RCC 7860 (cell line): ENCODE measurements at regions not wholly inside any gene's neighbourhood (a gene's known extent, or its start where the extent isn't known, plus 50 kb on each side); places are given as distances from the start of the nearest gene placed in this dataset.

Experiments
- DNase-seq: peaks from one replicate; pipeline ENCODE4 v3.0.0-alpha.2; 2015; ENCODE audit warnings: low spot score
- FAIRE-seq: peaks from 2 replicates; lab custom pipeline; 2012; peaks lifted over from hg19 to GRCh38; lab: Jason Lieb, UNC

GRCh38 chrX:137401092-137401491 lies 164.8 kb upstream of the ZIC3 start:
- DNase-seq: no peak

GRCh38 chrX:137387646-137388045 lies 178.3 kb upstream of the ZIC3 start:
- no peak for DNase-seq
- FAIRE-seq: no peak

More at GRCh38 chrX:137401092-137401491, 164.8 kb upstream of the ZIC3 start:
- FAIRE-seq: no peak

GRCh38 chrX:137366018-137366633 lies 199.8 kb upstream of the ZIC3 start:
- DNase-seq (no peak), FAIRE-seq (no peak)

- no peak for DNase-seq
- no peak for FAIRE-seq
Observed at GRCh38 chrX:137363559-137363958, 202.4 kb upstream of the ZIC3 start.

DNA sequence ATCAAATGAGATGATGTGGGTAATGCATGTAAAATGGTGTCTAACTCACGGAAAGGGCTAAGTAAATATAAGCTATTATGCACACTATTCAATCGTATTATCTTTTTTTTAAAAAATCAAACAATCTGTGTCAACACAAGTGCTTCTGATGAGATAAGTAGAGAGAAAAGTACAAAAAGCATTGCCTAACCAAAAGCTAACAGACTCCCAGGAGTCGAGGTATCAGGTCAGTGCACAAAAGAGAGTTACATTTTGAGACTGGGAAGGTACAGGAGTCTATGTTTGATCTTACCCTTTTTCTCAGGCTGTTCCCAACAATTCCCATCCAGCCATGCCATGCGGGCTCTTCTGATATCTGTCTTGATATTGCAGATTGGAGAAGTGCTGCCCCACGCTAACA lies 203.3 kb upstream of the ZIC3 start:
- FAIRE-seq: no peak
- DNase-seq: no peak

- DNase-seq: no peak
- FAIRE-seq: no peak
Observed at GRCh38 chrX:137354851-137355250, 211.1 kb upstream of the ZIC3 start.

DNA sequence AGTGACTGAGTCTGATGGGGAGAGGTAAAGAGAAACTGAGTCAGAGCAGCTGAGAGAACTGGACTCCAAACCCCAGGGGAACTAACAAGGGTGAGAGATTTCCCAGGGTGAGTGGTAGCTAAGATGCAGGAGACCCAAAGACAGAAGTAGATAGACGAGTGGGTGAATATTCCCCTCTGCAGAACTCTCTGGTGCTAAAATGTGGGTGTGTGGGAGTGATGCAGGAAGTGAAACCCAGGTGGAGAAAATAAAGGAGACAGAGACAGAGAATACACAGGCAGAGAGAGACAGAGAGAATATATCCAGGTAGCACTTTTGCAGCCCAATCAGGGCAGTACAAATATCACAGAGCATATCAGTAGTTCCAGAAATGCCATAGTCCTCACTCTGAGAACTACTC lies 212.5 kb upstream of the ZIC3 start:
- no peak for FAIRE-seq
- DNase-seq: no peak

DNA sequence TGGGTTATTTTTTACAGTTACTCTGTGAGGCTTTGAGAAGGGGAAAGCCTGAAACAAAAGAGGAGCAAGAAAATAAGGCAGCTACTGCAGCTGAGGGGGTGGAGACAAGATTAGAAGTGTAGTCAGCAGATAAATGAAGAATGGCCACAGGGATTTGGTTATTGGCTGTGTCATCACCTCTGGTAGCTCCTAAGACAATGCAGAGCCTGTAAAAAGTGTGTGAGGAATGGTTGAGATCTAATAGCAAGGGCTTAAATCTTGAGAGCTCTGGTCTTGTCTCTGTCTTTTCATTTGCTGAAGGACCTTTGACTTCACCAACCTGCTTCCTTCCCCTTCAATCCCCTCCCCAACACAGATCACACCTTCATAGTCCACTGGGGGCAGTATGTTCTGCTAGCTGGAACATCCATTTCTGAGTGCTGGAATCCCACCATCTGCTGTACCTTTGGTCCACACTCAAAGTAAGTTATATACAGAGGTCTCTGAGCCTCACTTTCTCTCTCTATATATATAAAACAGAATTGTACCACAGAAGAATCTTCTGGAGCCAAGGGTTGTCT lies 213.7 kb upstream of the ZIC3 start:
- FAIRE-seq (no peak), DNase-seq (no peak)

GRCh38 chrX:137342969-137343368 lies 223.0 kb upstream of the ZIC3 start:
- no peak for FAIRE-seq
- no peak for DNase-seq

- DNase-seq (no peak), FAIRE-seq (no peak)
Observed at GRCh38 chrX:137313627-137314026, 252.3 kb upstream of the ZIC3 start.

GRCh38 chrX:137305404-137305803 lies 260.5 kb upstream of the ZIC3 start:
- no peak for FAIRE-seq
- no peak for DNase-seq

GRCh38 chrX:137297167-137297566 lies 263.4 kb upstream of the GPR101 start:
- no peak for FAIRE-seq

GRCh38 chrX:137290011-137290410 lies 256.2 kb upstream of the GPR101 start:
- no peak for FAIRE-seq
- no peak for DNase-seq

More at GRCh38 chrX:137297167-137297566, 263.4 kb upstream of the GPR101 start:
- no peak for DNase-seq

DNA sequence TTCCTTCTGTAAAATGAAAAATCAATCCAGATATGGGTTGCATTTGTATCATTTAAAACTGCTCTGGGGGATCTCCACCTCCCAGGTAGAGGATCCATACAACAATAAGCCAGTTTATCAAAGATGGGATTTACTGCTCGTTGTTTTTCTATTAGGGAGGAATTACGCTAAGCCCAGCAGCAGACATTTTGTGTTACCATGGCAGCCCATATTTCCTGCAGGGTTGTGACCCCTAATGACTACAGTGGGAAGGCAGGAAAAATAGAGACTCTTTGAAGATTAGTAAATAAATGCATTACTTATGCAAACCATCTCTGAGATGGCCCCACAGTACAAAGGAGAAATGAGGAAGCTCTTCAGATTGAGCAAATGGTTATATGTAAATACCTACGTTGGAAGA lies 253.4 kb upstream of the GPR101 start:
- FAIRE-seq: no peak
- DNase-seq: no peak

DNA sequence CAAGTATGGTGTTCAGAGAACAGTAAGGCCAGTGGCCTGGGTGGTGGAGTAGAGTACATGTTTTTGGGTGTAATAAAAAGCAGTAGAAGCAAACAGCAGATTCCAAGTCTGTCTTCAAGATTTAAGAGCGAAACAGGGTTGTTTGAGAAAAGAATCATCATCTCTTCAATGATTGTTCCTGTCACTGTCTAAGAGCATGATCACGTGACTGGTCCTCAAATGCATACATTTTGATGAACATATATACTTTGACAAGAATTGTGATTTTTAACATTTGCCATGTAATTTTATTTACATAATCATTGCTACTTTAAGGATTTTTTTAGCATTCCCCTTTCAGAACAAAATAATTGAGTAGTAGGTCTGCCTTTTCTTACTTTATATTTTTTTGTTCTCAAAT lies 252.6 kb upstream of the GPR101 start:
- DNase-seq: no peak
- no peak for FAIRE-seq

DNA sequence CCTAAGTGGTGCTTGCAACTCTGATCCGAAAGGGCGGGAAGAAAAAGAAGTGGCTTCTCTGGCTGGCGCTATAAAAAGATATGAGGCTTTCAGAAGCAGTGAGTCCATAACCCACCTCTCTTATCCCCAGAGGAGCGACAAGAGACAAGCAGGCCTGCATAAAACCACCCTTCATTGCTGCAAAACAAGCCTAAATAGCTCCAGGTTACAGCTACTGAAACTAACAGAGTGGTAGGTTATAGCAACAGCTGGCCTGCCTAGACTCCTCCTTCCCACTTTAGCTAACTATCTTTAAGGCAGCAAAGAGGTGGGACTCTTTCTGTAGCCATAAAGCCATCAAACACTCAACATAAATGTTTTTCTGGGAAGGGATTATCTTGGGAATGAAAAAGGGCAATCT lies 245.0 kb upstream of the GPR101 start:
- FAIRE-seq (no peak), DNase-seq (no peak)

GRCh38 chrX:137263374-137263773 lies 229.6 kb upstream of the GPR101 start:
- FAIRE-seq (no peak), DNase-seq (no peak)

GRCh38 chrX:137245183-137245582 lies 211.4 kb upstream of the GPR101 start:
- FAIRE-seq (no peak), DNase-seq (no peak)

GRCh38 chrX:137236837-137237236 lies 203.0 kb upstream of the GPR101 start:
- DNase-seq (no peak), FAIRE-seq (no peak)

DNA sequence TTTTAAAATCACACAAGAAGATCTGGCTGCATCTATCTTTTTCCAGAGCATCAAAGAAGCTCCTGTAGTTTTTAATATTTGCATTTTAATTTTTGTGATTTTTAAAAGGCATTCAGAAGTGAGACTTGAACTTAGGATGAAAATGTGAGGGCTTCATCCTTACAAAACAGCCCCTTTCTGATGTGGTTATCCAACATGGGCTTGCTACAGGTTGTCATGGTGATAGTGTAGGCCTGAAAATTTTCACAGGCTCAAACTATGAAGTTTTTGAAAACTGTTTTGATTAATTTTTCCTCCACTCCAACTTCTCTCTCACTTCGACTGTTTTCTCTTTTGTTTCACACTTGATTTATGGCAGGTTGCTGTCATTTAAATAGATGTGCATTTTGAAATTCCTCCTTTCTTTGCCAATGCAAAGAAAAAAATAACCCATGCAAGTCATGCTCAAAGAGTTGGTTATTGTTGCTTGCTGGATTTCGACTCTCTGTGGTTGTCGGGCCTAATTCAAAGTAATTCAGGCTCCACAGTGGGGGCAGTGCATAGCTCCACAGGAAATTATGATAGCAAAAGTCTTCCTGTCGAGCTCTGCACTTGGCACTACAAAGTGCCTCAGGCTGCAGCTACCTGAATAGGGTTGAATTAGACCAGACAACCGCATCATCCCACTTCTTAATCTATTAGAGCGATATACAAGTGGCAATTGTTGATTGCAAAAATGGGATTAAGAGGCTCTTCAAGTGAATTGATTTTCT lies 201.0 kb upstream of the GPR101 start:
- DNase-seq (no peak), FAIRE-seq (no peak)

GRCh38 chrX:137233478-137233877 lies 199.7 kb upstream of the GPR101 start:
- no peak for FAIRE-seq
- DNase-seq: no peak

DNA sequence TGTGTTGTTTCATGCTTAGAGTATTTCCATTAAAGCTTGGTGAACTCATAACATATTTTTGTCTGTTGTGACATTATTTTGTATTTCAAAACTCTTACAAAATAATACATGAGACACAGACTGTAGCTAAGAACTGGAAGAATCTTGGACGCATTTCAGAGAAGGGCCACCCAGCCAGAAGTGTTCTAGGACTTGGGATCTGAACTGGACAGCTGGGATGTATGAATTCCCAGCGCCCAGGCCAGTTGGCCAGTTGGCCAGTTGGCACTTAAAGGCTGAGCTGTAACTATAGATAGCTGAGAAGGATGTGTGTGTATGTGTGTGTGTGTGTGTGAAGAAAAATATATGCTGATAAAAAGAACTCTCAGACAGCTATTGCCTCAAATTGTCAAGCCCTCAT lies 193.4 kb upstream of the GPR101 start:
- DNase-seq (no peak), FAIRE-seq (no peak)
